ENCODE measurements at regions not wholly inside any gene's neighbourhood (a gene's known extent, or its start where the extent isn't known, plus 50 kb on each side); places are given as distances from the start of the nearest gene placed in this dataset.
A peak's percentile ranks its signal among the peaks of the same experiment; 100 is the strongest.

DNA sequence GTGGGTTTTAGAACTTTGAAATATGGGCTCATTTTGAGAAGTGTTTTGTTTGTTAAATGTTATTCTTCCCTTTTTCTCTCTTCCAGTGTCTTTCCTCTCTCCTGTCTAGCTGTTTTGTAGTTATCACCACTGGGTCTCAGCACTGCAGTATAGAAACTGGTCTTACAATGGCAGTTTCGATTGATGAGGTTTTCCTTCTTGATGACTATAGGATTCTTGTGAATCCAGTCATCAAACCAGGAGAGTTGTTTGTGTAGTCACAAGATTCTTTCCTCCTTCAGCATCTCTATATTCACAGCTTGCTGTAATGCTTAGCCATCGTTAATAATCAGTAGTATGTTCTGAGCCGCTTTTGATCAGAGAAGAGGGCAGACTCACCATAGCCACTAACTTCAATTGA, 172.3 kb downstream of the OGFRL1 start:
- peaks cover 0 to 8% of the 10 kb centered on the region in 2 donors for H3K9me3 ChIP-seq (ENCODE audit: control insufficient read depth in 2 of 2, low read length in 2 of 2)
- no peak overlapping the region for H3K27ac ChIP-seq (ENCODE audit: low read length)
- no peaks in the 10 kb centered on the region for H3K36me3 ChIP-seq (ENCODE audit: control insufficient read depth in 2 of 2, insufficient read depth in 2 of 2, low read length in 2 of 2)
- no peaks in the 10 kb centered on the region for H3K4me1 ChIP-seq (ENCODE audit: control insufficient read depth, insufficient read depth, low read length)
- no peak overlapping the region for H3K9ac ChIP-seq (ENCODE audit: low read length in 2 of 2)
- no peaks in the 10 kb centered on the region for H3K27me3 ChIP-seq (ENCODE audit: control insufficient read depth in 1 of 2, insufficient read depth in 2 of 2, low read length in 2 of 2)
- H3K4me3 ChIP-seq (ENCODE audit: low read length in 2 of 2) = no peak overlapping the region

DNA sequence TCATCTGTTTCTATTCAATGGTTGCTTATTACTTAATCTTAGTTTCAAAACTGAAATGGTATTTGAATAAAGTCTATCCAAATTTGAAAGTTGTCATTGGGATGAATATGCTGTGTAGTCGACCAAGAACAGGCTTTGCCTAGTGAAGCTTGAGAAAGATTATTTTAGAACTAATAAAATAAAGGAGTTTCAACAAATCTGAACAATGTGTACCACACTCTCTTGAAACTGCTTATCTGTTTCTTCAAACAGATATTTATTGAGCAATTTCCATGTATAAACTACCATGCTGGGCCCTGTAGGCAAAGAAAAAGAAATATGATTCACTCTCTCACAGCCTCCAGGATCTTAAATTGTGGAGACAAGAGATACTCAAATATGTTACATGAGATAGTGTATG, 174.4 kb downstream of the OGFRL1 start:
- H3K27ac ChIP-seq (ENCODE audit: low read length) = no peak overlapping the region

DNA sequence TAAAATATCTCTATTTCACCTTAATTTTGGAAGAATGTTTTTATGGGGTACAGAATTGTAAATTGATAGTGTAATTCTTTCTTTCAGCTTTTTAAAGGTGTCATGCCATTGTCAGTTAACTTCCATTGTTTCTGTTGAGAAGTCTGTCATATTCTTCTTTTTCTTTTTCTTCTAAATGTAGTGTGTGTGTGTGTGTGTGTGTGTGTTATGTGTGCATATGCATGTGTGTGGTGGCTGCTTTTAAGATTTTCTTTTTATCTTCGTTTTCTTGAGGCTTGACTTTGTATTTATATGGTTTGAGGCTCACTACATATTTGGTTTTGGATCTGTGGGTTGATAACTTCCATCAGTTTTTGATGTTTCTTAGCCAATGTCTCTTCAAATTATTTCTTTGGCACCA, 176.5 kb downstream of the OGFRL1 start:
- Histone ChIP-seq H3K27ac (ENCODE audit: low read length) (no peak overlapping the region), H3K27me3 (ENCODE audit: control insufficient read depth in 1 of 2, insufficient read depth in 2 of 2, low read length in 2 of 2) (no peaks in the 10 kb centered on the region), H3K9me3 (ENCODE audit: control insufficient read depth in 2 of 2, low read length in 2 of 2) (peaks cover 0 to 8% of the 10 kb centered on the region in 2 donors), H3K4me1 (ENCODE audit: control insufficient read depth, insufficient read depth, low read length) (no peaks in the 10 kb centered on the region), H3K9ac (ENCODE audit: low read length in 2 of 2) (no peak overlapping the region), H3K4me3 (ENCODE audit: low read length in 2 of 2) (no peak overlapping the region), H3K36me3 (ENCODE audit: control insufficient read depth in 2 of 2, insufficient read depth in 2 of 2, low read length in 2 of 2) (no peaks in the 10 kb centered on the region)

More for the DNA sequence above, 174.4 kb downstream of the OGFRL1 start:
- H3K9ac ChIP-seq (ENCODE audit: low read length in 2 of 2) = no peak overlapping the region
- H3K9me3 ChIP-seq (ENCODE audit: control insufficient read depth in 2 of 2, low read length in 2 of 2) = peaks cover 0 to 8% of the 10 kb centered on the region in 2 donors
- no peak overlapping the region for H3K4me3 ChIP-seq (ENCODE audit: low read length in 2 of 2)
- no peaks in the 10 kb centered on the region for H3K4me1 ChIP-seq (ENCODE audit: control insufficient read depth, insufficient read depth, low read length)
- no peaks in the 10 kb centered on the region for H3K27me3 ChIP-seq (ENCODE audit: control insufficient read depth in 1 of 2, insufficient read depth in 2 of 2, low read length in 2 of 2)
- no peaks in the 10 kb centered on the region for H3K36me3 ChIP-seq (ENCODE audit: control insufficient read depth in 2 of 2, insufficient read depth in 2 of 2, low read length in 2 of 2)

DNA sequence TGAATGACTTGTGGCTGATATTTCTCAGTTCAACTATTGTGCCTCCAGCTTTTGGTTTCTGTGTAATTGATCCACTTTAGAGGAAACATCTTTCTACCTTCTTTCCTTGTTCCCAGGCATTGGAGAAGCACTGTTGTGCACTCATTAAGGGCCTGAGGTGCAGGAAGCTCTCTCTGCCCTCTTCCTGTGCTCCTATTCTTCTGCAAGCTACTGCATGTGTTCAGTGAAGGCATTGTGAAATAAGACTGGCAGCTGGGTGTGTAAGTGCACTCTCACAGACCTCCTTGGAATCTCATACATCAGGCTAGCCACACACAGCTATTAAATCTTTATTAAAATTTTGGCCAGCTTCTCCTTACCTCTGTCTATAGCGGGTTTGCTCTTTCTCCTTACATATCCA, 177.8 kb downstream of the OGFRL1 start:
- H3K36me3 ChIP-seq (ENCODE audit: control insufficient read depth in 2 of 2, insufficient read depth in 2 of 2, low read length in 2 of 2) = no peaks in the 10 kb centered on the region
- no peaks in the 10 kb centered on the region for H3K4me1 ChIP-seq (ENCODE audit: control insufficient read depth, insufficient read depth, low read length)
- no peak overlapping the region for H3K4me3 ChIP-seq (ENCODE audit: low read length in 2 of 2)
- no peaks in the 10 kb centered on the region for H3K27me3 ChIP-seq (ENCODE audit: control insufficient read depth in 1 of 2, insufficient read depth in 2 of 2, low read length in 2 of 2)
- H3K9me3 ChIP-seq (ENCODE audit: control insufficient read depth in 2 of 2, low read length in 2 of 2) = peaks cover 0 to 8% of the 10 kb centered on the region in 2 donors
- no peak overlapping the region for H3K27ac ChIP-seq (ENCODE audit: low read length)
- no peak overlapping the region for H3K9ac ChIP-seq (ENCODE audit: low read length in 2 of 2)

DNA sequence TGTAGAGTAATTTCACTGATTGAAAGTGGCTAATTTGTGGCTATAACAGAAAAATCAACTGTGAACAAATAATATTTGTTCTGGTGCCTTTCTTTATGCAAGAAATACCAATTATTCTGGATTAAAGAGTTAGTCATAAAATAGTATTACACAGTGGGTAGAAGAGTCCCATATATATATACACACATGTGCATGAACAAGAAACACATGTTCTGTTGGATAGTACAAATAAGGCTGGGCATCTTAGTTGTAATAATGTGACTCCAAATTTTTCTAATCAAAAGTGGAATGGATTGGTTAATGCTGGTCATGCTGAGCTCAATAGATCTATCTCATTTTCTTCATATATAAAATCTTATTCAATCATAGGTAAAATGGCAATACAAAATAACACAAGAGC, 179.4 kb downstream of the OGFRL1 start:
- Histone ChIP-seq H3K9me3 (ENCODE audit: control insufficient read depth in 2 of 2, low read length in 2 of 2) (peaks cover 0 to 8% of the 10 kb centered on the region in 2 donors), H3K4me3 (ENCODE audit: low read length in 2 of 2) (no peak overlapping the region), H3K9ac (ENCODE audit: low read length in 2 of 2) (no peak overlapping the region), H3K27ac (ENCODE audit: low read length) (no peak overlapping the region), H3K27me3 (ENCODE audit: control insufficient read depth in 1 of 2, insufficient read depth in 2 of 2, low read length in 2 of 2) (no peaks in the 10 kb centered on the region), H3K4me1 (ENCODE audit: control insufficient read depth, insufficient read depth, low read length) (no peaks in the 10 kb centered on the region), H3K36me3 (ENCODE audit: control insufficient read depth in 2 of 2, insufficient read depth in 2 of 2, low read length in 2 of 2) (no peaks in the 10 kb centered on the region)

DNA sequence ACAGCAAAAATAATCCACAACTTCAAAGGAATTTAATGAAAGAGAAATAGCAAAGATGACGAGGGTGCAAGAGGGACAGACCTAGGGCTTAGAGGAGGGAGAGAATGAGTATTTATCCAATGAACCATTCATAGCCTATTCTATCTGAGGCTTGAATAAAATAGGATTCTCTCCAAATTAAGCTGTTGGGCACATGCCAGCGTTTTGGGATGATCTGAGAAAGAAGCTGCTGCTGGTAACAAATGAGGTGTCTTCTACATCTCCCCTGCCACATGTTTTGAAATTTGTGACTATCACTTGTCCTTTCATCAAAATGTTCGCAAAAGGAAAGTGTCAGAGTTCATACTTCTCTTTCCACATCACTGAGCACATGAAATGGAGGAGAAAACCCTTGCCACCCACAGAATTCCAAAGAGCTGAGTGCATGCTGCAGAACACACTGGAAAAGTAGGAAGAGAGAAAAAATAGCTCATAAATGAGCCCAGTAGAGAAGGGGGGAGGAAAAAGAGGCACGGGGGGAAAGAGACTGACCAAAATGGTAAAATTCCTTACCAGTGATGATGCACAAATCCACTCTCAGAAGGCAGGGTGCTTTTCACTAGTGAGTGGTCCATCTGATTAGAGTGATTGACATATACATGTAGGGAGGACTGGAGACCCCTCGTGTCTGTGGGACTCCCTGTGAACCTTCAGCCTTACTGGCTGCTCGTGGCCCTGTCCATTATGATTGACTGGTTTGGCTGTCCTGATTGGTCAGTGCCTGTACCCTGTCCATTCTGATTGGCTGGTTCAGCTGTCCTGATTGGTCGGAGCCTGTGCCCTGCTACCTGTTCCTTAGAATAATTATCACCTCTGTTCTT, 180.5 kb downstream of the OGFRL1 start:
- peak overlapping the region in 1 of 2 donors; percentile 30 for H3K4me3 ChIP-seq (ENCODE audit: low read length in 2 of 2)
- no peak overlapping the region for H3K27ac ChIP-seq (ENCODE audit: low read length)

DNA sequence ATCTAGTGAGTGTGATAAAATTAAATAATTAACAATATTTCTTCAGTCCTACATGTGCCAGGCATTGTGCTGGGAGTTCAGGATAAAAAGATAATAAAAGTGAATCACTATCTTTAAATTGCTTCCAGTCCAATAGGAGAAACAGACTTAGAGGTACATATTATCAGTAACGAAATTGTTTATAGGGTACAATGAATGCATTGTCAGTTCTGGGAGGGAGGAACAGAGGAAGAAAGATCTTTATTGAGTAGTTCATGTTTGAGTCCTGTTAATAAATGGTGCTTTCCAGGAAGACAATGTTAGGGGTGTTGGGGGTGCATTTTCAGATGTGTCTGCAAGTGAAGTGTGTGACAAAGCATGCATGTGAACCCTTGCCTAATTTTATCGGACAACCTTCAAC, 183.1 kb downstream of the OGFRL1 start:
- H3K9ac ChIP-seq (ENCODE audit: low read length in 2 of 2) = no peak overlapping the region
- H3K27me3 ChIP-seq (ENCODE audit: control insufficient read depth in 1 of 2, insufficient read depth in 2 of 2, low read length in 2 of 2) = no peaks in the 10 kb centered on the region
- H3K4me1 ChIP-seq (ENCODE audit: control insufficient read depth, insufficient read depth, low read length) = no peaks in the 10 kb centered on the region
- no peaks in the 10 kb centered on the region for H3K9me3 ChIP-seq (ENCODE audit: control insufficient read depth in 2 of 2, low read length in 2 of 2)
- no peaks in the 10 kb centered on the region for H3K36me3 ChIP-seq (ENCODE audit: control insufficient read depth in 2 of 2, insufficient read depth in 2 of 2, low read length in 2 of 2)
- H3K4me3 ChIP-seq (ENCODE audit: low read length in 2 of 2) = no peak overlapping the region
- H3K27ac ChIP-seq (ENCODE audit: low read length) = no peak overlapping the region

More for the DNA sequence above, 180.5 kb downstream of the OGFRL1 start:
- H3K4me1 ChIP-seq (ENCODE audit: control insufficient read depth, insufficient read depth, low read length) = no peaks in the 10 kb centered on the region
- no peak overlapping the region for H3K9ac ChIP-seq (ENCODE audit: low read length in 2 of 2)
- H3K36me3 ChIP-seq (ENCODE audit: control insufficient read depth in 2 of 2, insufficient read depth in 2 of 2, low read length in 2 of 2) = no peaks in the 10 kb centered on the region
- H3K27me3 ChIP-seq (ENCODE audit: control insufficient read depth in 1 of 2, insufficient read depth in 2 of 2, low read length in 2 of 2) = no peaks in the 10 kb centered on the region
- H3K9me3 ChIP-seq (ENCODE audit: control insufficient read depth in 2 of 2, low read length in 2 of 2) = peaks cover 0 to 6% of the 10 kb centered on the region in 2 donors

DNA sequence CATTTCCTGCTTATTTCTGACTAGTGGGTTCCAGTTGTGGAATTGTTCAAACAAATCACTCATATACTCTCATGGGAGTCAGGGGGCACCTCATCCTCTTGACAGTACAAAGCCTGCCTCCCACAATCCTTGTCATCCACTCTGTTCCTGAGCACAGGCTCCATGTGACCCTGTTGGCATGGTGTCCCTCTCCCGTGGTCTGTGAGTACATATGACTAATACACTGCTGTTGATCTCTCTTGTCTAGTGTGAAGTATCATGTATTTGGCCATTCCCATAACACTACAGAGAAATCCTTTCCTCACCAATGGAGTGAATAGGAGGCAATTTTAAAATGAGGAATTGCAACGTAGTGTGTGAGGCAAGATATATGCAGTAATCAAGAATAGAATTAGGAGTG, 185.3 kb downstream of the OGFRL1 start:
- Histone ChIP-seq H3K27ac (ENCODE audit: low read length) (no peak overlapping the region), H3K9me3 (ENCODE audit: control insufficient read depth in 2 of 2, low read length in 2 of 2) (no peaks in the 10 kb centered on the region), H3K36me3 (ENCODE audit: control insufficient read depth in 2 of 2, insufficient read depth in 2 of 2, low read length in 2 of 2) (no peaks in the 10 kb centered on the region), H3K27me3 (ENCODE audit: control insufficient read depth in 1 of 2, insufficient read depth in 2 of 2, low read length in 2 of 2) (no peaks in the 10 kb centered on the region), H3K4me3 (ENCODE audit: low read length in 2 of 2) (no peak overlapping the region), H3K4me1 (ENCODE audit: control insufficient read depth, insufficient read depth, low read length) (no peaks in the 10 kb centered on the region), H3K9ac (ENCODE audit: low read length in 2 of 2) (no peak overlapping the region)

DNA sequence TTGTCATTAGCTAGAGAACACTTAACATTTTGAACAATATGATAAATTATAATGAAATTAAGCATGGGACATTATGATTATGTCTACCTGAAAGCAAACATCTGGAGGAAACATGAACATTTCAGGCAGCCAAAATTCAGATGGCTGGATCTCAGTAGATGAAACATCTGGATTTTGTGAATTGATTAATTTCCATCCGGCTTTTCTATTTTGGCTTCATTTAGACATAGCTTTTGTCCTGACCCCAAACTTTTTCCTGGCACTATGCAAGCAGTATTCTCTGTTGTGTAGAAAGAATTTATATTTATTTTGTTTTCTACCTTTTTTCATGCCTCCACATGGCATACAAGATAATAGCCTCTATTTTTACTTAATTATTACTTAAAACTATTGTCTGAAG, 186.3 kb downstream of the OGFRL1 start:
- no peaks in the 10 kb centered on the region for H3K4me1 ChIP-seq (ENCODE audit: control insufficient read depth, insufficient read depth, low read length)
- no peaks in the 10 kb centered on the region for H3K36me3 ChIP-seq (ENCODE audit: control insufficient read depth in 2 of 2, insufficient read depth in 2 of 2, low read length in 2 of 2)
- no peak overlapping the region for H3K9ac ChIP-seq (ENCODE audit: low read length in 2 of 2)
- H3K27me3 ChIP-seq (ENCODE audit: control insufficient read depth in 1 of 2, insufficient read depth in 2 of 2, low read length in 2 of 2) = no peaks in the 10 kb centered on the region
- H3K9me3 ChIP-seq (ENCODE audit: control insufficient read depth in 2 of 2, low read length in 2 of 2) = no peaks in the 10 kb centered on the region
- no peak overlapping the region for H3K4me3 ChIP-seq (ENCODE audit: low read length in 2 of 2)
- H3K27ac ChIP-seq (ENCODE audit: low read length) = no peak overlapping the region

DNA sequence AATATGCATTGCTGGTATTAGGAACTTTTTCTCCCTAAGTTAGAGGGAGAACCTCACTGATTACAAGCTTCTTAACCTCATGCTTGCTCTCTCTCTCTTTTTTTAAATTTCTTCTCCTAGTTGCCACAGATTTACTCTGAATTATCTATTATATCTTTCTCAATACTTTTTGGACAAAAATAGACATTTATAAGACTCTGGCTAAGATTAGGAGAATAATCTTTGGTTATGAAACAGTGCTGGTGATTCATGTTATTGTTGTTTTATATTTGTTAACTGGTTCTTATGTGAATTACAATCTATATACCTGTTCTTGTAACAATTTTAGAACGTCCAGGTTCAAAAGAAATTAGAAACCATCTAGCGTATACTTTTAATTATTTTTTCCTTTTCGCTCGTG, 187.8 kb downstream of the OGFRL1 start:
- no peaks in the 10 kb centered on the region for H3K9me3 ChIP-seq (ENCODE audit: control insufficient read depth in 2 of 2, low read length in 2 of 2)
- H3K36me3 ChIP-seq (ENCODE audit: control insufficient read depth in 2 of 2, insufficient read depth in 2 of 2, low read length in 2 of 2) = no peaks in the 10 kb centered on the region
- no peak overlapping the region for H3K9ac ChIP-seq (ENCODE audit: low read length in 2 of 2)
- H3K27ac ChIP-seq (ENCODE audit: low read length) = no peak overlapping the region
- no peaks in the 10 kb centered on the region for H3K27me3 ChIP-seq (ENCODE audit: control insufficient read depth in 1 of 2, insufficient read depth in 2 of 2, low read length in 2 of 2)
- no peak overlapping the region for H3K4me3 ChIP-seq (ENCODE audit: low read length in 2 of 2)
- no peaks in the 10 kb centered on the region for H3K4me1 ChIP-seq (ENCODE audit: control insufficient read depth, insufficient read depth, low read length)

DNA sequence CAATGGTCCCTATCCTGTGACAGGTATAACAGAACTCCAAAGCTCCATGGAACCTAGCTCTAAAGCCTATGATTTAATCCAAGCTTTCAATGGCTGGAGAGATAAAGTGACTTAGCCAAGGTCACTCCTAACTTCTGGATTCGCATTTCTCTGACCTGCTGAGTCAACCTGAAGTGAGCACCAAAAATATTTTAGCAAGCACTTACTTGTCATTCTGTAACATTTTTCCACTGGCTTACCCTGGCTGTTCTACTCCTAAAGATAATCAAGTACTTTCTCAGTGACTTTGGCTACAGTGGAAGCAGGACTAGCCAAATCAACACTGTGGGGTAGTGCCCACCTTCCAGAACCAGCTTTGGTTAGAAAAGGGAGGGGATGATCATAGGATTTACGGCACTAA, 188.3 kb downstream of the OGFRL1 start:
- Histone ChIP-seq H3K36me3 (ENCODE audit: control insufficient read depth in 2 of 2, insufficient read depth in 2 of 2, low read length in 2 of 2) (no peaks in the 10 kb centered on the region), H3K9me3 (ENCODE audit: control insufficient read depth in 2 of 2, low read length in 2 of 2) (no peaks in the 10 kb centered on the region), H3K4me3 (ENCODE audit: low read length in 2 of 2) (no peak overlapping the region), H3K9ac (ENCODE audit: low read length in 2 of 2) (no peak overlapping the region), H3K27me3 (ENCODE audit: control insufficient read depth in 1 of 2, insufficient read depth in 2 of 2, low read length in 2 of 2) (no peaks in the 10 kb centered on the region), H3K4me1 (ENCODE audit: control insufficient read depth, insufficient read depth, low read length) (no peaks in the 10 kb centered on the region), H3K27ac (ENCODE audit: low read length) (no peak overlapping the region)

Measured in stomach smooth muscle (tissue), 2 donors.